Spleen (tissue), 11 donors: ENCODE measurements at regions not wholly inside any gene's neighbourhood (a gene's known extent, or its start where the extent isn't known, plus 50 kb on each side); places are given as distances from the start of the nearest gene placed in this dataset.

Experiments
- DNase-seq: peaks from one replicate; pipeline ENCODE4 v3.0.0-alpha.2; 2020
- H3K27ac ChIP-seq, 8 donors: fragments of 200-600 bp; sonication (generic) in 7 of 8; 1 replicate in 4 of 8; 2 replicates in 4 of 8; pipeline versions ENCODE4 v1.5.0 to v1.8.0; 2016 to 2021; ENCODE audit warnings: inconsistent platforms in 4 of 8, mild to moderate bottlenecking in 4 of 8, moderate library complexity in 1 of 8
- H3K27me3 ChIP-seq, 7 donors: fragments of 200-600 bp; sonication (generic) in 6 of 7; replicated peaks in 1 of 7; 1 replicate in 4 of 7; 2 replicates in 3 of 7; pipeline versions ENCODE4 v1.5.0 to v1.8.0; 2016 to 2021; ENCODE audit warnings: inconsistent platforms in 3 of 7, mild to moderate bottlenecking in 1 of 7
- H3K36me3 ChIP-seq, 6 donors: fragments of 200-600 bp; sonication (generic) in 5 of 6; 1 replicate in 4 of 6; 2 replicates in 2 of 6; pipeline versions ENCODE4 v1.5.0 to v1.8.0; 2016 to 2021; ENCODE audit warnings: inconsistent platforms in 2 of 6
- H3K4me1 ChIP-seq, 6 donors: fragments of 200-600 bp; sonication (generic) in 5 of 6; 1 replicate in 3 of 6; 2 replicates in 3 of 6; pipeline versions ENCODE4 v1.5.0 to v1.8.0; 2016 to 2021; ENCODE audit warnings: inconsistent platforms in 3 of 6
- H3K4me3 ChIP-seq, 8 donors: fragments of 200-600 bp; sonication (generic) in 7 of 8; 1 replicate in 4 of 8; 2 replicates in 4 of 8; pipeline versions ENCODE4 v1.5.0 to v1.8.0; 2016 to 2021; ENCODE audit warnings: inconsistent platforms in 4 of 8, mild to moderate bottlenecking in 4 of 8, moderate library complexity in 2 of 8
- H3K9me3 ChIP-seq, 8 donors: fragments of 200-600 bp; sonication (generic) in 7 of 8; 1 replicate in 4 of 8; 2 replicates in 4 of 8; pipeline versions ENCODE4 v1.5.0 to v1.8.0; 2016 to 2021; ENCODE audit warnings: inconsistent platforms in 4 of 8
- POLR2A ChIP-seq, 3 donors: fragments of 450-650 bp; IDR thresholded peaks; one replicate each; pipeline ENCODE4 v1.5.1; 2017; ENCODE audit warnings: antibody characterized with exemption in 3 of 3, mild to moderate bottlenecking in 1 of 3
- POLR2AphosphoS5 ChIP-seq, 3 donors: sonication (generic); formaldehyde crosslinking; IDR thresholded peaks; one replicate each; pipeline ENCODE4 v1.5.1; 2017; ENCODE audit warnings: antibody characterized with exemption in 3 of 3
- WGBS, 5 donors: extraction: QIAGEN DNeasy Blood & Tissue Kit in 3 of 5; methylation state at CpG; one replicate each; pipeline versions ENCODE4 v1.1.5 to v1.1.7; 2013 to 2018; 5-methylcytosine and 5-hydroxymethylcytosine counted together
- intact Hi-C: fragments of 100-400 bp; cut with DNase I; formaldehyde crosslinking; loops from one replicate; pipeline ENCODE4 v1.15.0; 2023; ENCODE audit warnings: low total_unique reads
- TF ChIP-seq, protein P1 (sequence below), 11 experiments: fragments of 200-600 bp in 7 of 11; fragments of 450-650 bp in 4 of 11; sonication (generic) in 4 of 11; IDR thresholded peaks in 8 of 11; conservative IDR thresholded peaks in 3 of 11; 1 replicate in 7 of 11; 2 replicates in 4 of 11; pipeline versions ENCODE4 v1.4.0 to v1.8.0; 2016 to 2021; ENCODE audit warnings: antibody characterized with exemption in 11 of 11, inconsistent platforms in 4 of 11, mild to moderate bottlenecking in 1 of 11
- donor health status: healthy with polysubstance abuse.
- donor health status: DM: no; HTN: no; CAD: no; lungs with moderate emphysema.
- donor health status: DM: no; HTN: no; CAD: no.
- donor health status: Bipolar disorder and iron deficiency.
- donor health status: healthy.
- donor health status: DM: no; HTN: no; CAD: no.
- donor health status: DM: yes; HTN: yes; CAD: no.

- peaks cover 2 to 69% (median 24%) of the 10 kb centered on the region in 7 donors for H3K27me3 ChIP-seq
- no peak overlapping the region for H3K27ac ChIP-seq
- H3K9me3 ChIP-seq, result no peaks in the 10 kb centered on the region
- H3K36me3 ChIP-seq, result no peaks in the 10 kb centered on the region
- TF ChIP-seq POLR2AphosphoS5 (IDR thresholded peaks at IDR 0.05), result no peak
- TF ChIP-seq, protein P1, sequence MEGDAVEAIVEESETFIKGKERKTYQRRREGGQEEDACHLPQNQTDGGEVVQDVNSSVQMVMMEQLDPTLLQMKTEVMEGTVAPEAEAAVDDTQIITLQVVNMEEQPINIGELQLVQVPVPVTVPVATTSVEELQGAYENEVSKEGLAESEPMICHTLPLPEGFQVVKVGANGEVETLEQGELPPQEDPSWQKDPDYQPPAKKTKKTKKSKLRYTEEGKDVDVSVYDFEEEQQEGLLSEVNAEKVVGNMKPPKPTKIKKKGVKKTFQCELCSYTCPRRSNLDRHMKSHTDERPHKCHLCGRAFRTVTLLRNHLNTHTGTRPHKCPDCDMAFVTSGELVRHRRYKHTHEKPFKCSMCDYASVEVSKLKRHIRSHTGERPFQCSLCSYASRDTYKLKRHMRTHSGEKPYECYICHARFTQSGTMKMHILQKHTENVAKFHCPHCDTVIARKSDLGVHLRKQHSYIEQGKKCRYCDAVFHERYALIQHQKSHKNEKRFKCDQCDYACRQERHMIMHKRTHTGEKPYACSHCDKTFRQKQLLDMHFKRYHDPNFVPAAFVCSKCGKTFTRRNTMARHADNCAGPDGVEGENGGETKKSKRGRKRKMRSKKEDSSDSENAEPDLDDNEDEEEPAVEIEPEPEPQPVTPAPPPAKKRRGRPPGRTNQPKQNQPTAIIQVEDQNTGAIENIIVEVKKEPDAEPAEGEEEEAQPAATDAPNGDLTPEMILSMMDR (IDR thresholded peaks at IDR 0.05 in 8 of 11, conservative IDR thresholded peaks at IDR 0.05 in 3 of 11), result no peak
- no peak for TF ChIP-seq POLR2A (IDR thresholded peaks at IDR 0.05)
- no peak overlapping the region for H3K4me3 ChIP-seq
- intact Hi-C loops, result no loop called here
- H3K4me1 ChIP-seq, result peaks cover 0 to 17% (median 6%) of the 10 kb centered on the region in 6 donors
- no peak for DNase-seq
These were observed 151.8 kb upstream of the CADM1 start for GRCh38 chr11:115656041-115656440.

DNA sequence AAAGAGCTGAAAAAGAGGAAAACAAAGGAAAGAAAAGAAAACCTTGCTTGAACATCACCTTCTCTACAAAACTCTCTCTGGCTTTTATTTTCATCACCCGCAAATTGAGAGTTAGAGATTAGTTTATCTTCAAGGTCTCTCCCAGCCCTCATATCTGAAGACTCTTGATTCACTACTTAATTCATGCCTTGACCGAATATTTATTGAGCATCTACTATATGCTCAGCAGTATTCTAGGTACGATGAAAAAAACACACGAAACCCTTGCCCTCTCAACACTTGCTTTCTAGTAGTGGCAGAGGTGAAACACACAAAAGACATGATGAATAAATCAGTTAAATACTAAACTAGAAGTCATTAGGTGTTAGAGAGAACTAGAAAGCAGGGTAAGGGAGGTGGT is 150.6 kb upstream of the CADM1 start:
- Histone ChIP-seq H3K27ac (no peak overlapping the region), H3K4me3 (no peak overlapping the region), H3K36me3 (no peaks in the 10 kb centered on the region), H3K9me3 (no peaks in the 10 kb centered on the region), H3K4me1 (peaks cover 0 to 13% (median 3%) of the 10 kb centered on the region in 6 donors), H3K27me3 (peaks cover 0 to 69% (median 15%) of the 10 kb centered on the region in 7 donors)
- WGBS, 5 donors, result 90 to 94% (median 92%) methylated on average over 4 of the region's 4 CpGs
- intact Hi-C loops, result no loop called here
- TF ChIP-seq POLR2A (IDR thresholded peaks at IDR 0.05) (no peak), POLR2AphosphoS5 (IDR thresholded peaks at IDR 0.05) (no peak)
- TF ChIP-seq, protein P1 (IDR thresholded peaks at IDR 0.05 in 8 of 11, conservative IDR thresholded peaks at IDR 0.05 in 3 of 11), result no peak
- DNase-seq, result no peak

DNA sequence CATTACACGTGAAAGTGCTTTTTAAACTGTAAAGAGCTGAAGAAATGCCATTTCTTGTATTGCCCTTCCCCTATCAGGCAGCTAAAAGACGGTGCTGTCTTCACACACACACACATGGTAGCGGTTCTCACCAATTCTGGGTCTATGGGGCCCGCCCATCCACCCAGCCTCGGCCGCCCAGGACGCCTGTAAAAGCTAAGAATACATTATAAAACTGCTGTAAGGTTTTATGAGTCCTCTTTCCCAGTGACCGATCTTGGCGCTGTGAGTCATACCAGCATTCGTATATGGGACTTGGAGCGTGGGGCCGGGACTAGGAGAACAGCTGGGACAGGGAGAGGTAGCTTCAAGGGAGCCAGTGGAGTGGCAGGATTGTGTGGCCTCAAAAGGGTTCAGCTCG is 149.7 kb upstream of the CADM1 start:
- no peak for TF ChIP-seq POLR2AphosphoS5 (IDR thresholded peaks at IDR 0.05)
- no peak for TF ChIP-seq POLR2A (IDR thresholded peaks at IDR 0.05)
- TF ChIP-seq, protein P1 (IDR thresholded peaks at IDR 0.05 in 8 of 11, conservative IDR thresholded peaks at IDR 0.05 in 3 of 11), result no peak
- H3K4me3 ChIP-seq, result no peak overlapping the region
- H3K27me3 ChIP-seq, result peaks cover 0 to 62% (median 7%) of the 10 kb centered on the region in 7 donors
- WGBS, 5 donors, result 82 to 89% (median 84%) methylated on average over 13 of the region's 13 CpGs
- DNase-seq, result no peak
- H3K27ac ChIP-seq, result no peak overlapping the region
- intact Hi-C loops, result no loop called here
- H3K36me3 ChIP-seq, result no peaks in the 10 kb centered on the region
- no peaks in the 10 kb centered on the region for H3K9me3 ChIP-seq
- H3K4me1 ChIP-seq, result peaks cover 0 to 4% (median 0%) of the 10 kb centered on the region in 6 donors

- no peak for TF ChIP-seq POLR2A (IDR thresholded peaks at IDR 0.05)
- TF ChIP-seq, protein P1 (IDR thresholded peaks at IDR 0.05 in 8 of 11, conservative IDR thresholded peaks at IDR 0.05 in 3 of 11), result no peak
- no peak for TF ChIP-seq POLR2AphosphoS5 (IDR thresholded peaks at IDR 0.05)
- intact Hi-C loops, result no loop called here
- 83 to 97% (median 86%) methylated on average over 1 of the region's 1 CpG for WGBS, 5 donors
These were observed 148.9 kb upstream of the CADM1 start for GRCh38 chr11:115653076-115653475.

More at GRCh38 chr11:115653076-115653475, 148.9 kb upstream of the CADM1 start:
- Histone ChIP-seq H3K27ac (no peak overlapping the region), H3K36me3 (no peaks in the 10 kb centered on the region), H3K4me1 (no peaks in the 10 kb centered on the region), H3K4me3 (no peak overlapping the region), H3K9me3 (no peaks in the 10 kb centered on the region), H3K27me3 (peaks cover 0 to 60% (median 2%) of the 10 kb centered on the region in 7 donors)
- DNase-seq, result no peak
